ENCODE measurements at regions not wholly inside any gene's neighbourhood (a gene's known extent, or its start where the extent isn't known, plus 50 kb on each side); places are given as distances from the start of the nearest gene placed in this dataset.

- no peak for TF ChIP-seq POLR2A (IDR thresholded peaks at IDR 0.05)
- no peak for TF ChIP-seq CTCF (IDR thresholded peaks at IDR 0.05)
- no peak for TF ChIP-seq EP300 (IDR thresholded peaks at IDR 0.05)
Measured at GRCh38 chr9:91157883-91158282, 203.8 kb downstream of the AUH start.

GRCh38 chr9:91158286-91158685 lies 203.4 kb downstream of the AUH start:
- no peak for TF ChIP-seq CTCF (IDR thresholded peaks at IDR 0.05)
- no peak overlapping the region for H3K27ac ChIP-seq
- DNase-seq, result no peak
- H3K27me3 ChIP-seq, result no peaks in the 10 kb centered on the region
- no peak overlapping the region for H3K4me3 ChIP-seq
- H3K9me3 ChIP-seq, result no peaks in the 10 kb centered on the region
- 72 to 77% (median 76%) methylated on average over 6 of the region's 6 CpGs for WGBS, 3 donors
- intact Hi-C loops (cut with DNase I), result no loop called here
- H3K4me1 ChIP-seq (ENCODE audit: insufficient read depth), result no peaks in the 10 kb centered on the region
- H3K36me3 ChIP-seq, result no peaks in the 10 kb centered on the region

More at GRCh38 chr9:91157883-91158282, 203.8 kb downstream of the AUH start:
- no peak overlapping the region for H3K27ac ChIP-seq
- DNase-seq, result no peak
- H3K4me3 ChIP-seq, result no peak overlapping the region
- H3K9me3 ChIP-seq, result no peaks in the 10 kb centered on the region
- no peaks in the 10 kb centered on the region for H3K4me1 ChIP-seq (ENCODE audit: insufficient read depth)
- no peaks in the 10 kb centered on the region for H3K27me3 ChIP-seq
- 92 to 96% (median 96%) methylated on average over 2 of the region's 2 CpGs for WGBS, 3 donors
- H3K36me3 ChIP-seq, result no peaks in the 10 kb centered on the region
- intact Hi-C loops (cut with DNase I), result no loop called here

GRCh38 chr9:91158946-91159345 lies 202.8 kb downstream of the AUH start:
- Histone ChIP-seq H3K27ac (no peak overlapping the region), H3K4me3 (no peak overlapping the region), H3K4me1 (ENCODE audit: insufficient read depth) (no peaks in the 10 kb centered on the region), H3K36me3 (no peaks in the 10 kb centered on the region), H3K9me3 (no peaks in the 10 kb centered on the region), H3K27me3 (no peaks in the 10 kb centered on the region)
- intact Hi-C loops (cut with DNase I), result no loop called here
- WGBS, 3 donors, result 72 to 84% (median 81%) methylated on average over 3 of the region's 3 CpGs
- TF ChIP-seq POLR2A (IDR thresholded peaks at IDR 0.05) (no peak), CTCF (IDR thresholded peaks at IDR 0.05) (no peak), EP300 (IDR thresholded peaks at IDR 0.05) (no peak)
- no peak for DNase-seq

- Histone ChIP-seq H3K4me1 (ENCODE audit: insufficient read depth) (no peaks in the 10 kb centered on the region), H3K36me3 (no peaks in the 10 kb centered on the region), H3K9me3 (no peaks in the 10 kb centered on the region), H3K27ac (no peak overlapping the region), H3K4me3 (no peak overlapping the region), H3K27me3 (no peaks in the 10 kb centered on the region)
- DNase-seq, result peak; percentile 48 to 72 (median 54)
- TF ChIP-seq POLR2A (IDR thresholded peaks at IDR 0.05), result no peak
- no peak for TF ChIP-seq EP300 (IDR thresholded peaks at IDR 0.05)
- no peak for TF ChIP-seq CTCF (IDR thresholded peaks at IDR 0.05)
- intact Hi-C loops (cut with DNase I), result no loop called here
- 36 to 60% (median 45%) methylated on average over 25 to 27 of the region's 27 CpGs for WGBS, 3 donors
Measured at GRCh38 chr9:91159664-91160121, 202.0 kb downstream of the AUH start.

- Histone ChIP-seq H3K27me3 (no peaks in the 10 kb centered on the region), H3K9me3 (no peaks in the 10 kb centered on the region), H3K27ac (no peak overlapping the region), H3K4me1 (ENCODE audit: insufficient read depth) (no peaks in the 10 kb centered on the region), H3K4me3 (no peak overlapping the region), H3K36me3 (no peaks in the 10 kb centered on the region)
- intact Hi-C loops (cut with DNase I), result no loop called here
- 35 to 50% (median 42%) methylated on average over 21 to 22 of the region's 22 CpGs for WGBS, 3 donors
- no peak for TF ChIP-seq EP300 (IDR thresholded peaks at IDR 0.05)
- no peak for TF ChIP-seq POLR2A (IDR thresholded peaks at IDR 0.05)
- no peak for TF ChIP-seq CTCF (IDR thresholded peaks at IDR 0.05)
- peak in 1 of 5 donors; percentile 42 for DNase-seq
Measured at GRCh38 chr9:91160181-91160580, 201.5 kb downstream of the AUH start.

Data from ovary (tissue), 7 donors.